HepG2 (cell line): ENCODE measurements at regions not wholly inside any gene's neighbourhood (a gene's known extent, or its start where the extent isn't known, plus 50 kb on each side); places are given as distances from the start of the nearest gene placed in this dataset.

Source experiments
- ELF1 ChIP-seq: sonication (generic); formaldehyde crosslinking; IDR thresholded peaks from 2 replicates; pipeline ENCODE4 v1.4.0; 2020; ENCODE audit warnings: missing genetic modification reagents
- FOXM1 ChIP-seq: sonication (generic); formaldehyde crosslinking; IDR thresholded peaks from 2 replicates; pipeline ENCODE4 v1.5.0; 2020; ENCODE audit warnings: missing genetic modification reagents
- NCOA1 ChIP-seq: sonication (generic); formaldehyde crosslinking; IDR thresholded peaks from 2 replicates; pipeline ENCODE4 v1.9.0; 2021; ENCODE audit warnings: missing genetic modification reagents
- POLR2A ChIP-seq, 2 experiments: IDR thresholded peaks; 2 replicates each; pipeline ENCODE4 v1.6.1; 2011; ENCODE audit warnings: low read depth in 2 of 2, low read length in 2 of 2, mild to moderate bottlenecking in 1 of 2, moderate library complexity in 1 of 2; ENCODE audit not compliant: insufficient read depth in 1 of 2
- RNF2 ChIP-seq: fragments of 450-650 bp; conservative IDR thresholded peaks from 2 replicates; pipeline ENCODE4 v1.6.1; 2016; ENCODE audit warnings: low read depth
- TCF7 ChIP-seq: sonication (generic); IDR thresholded peaks from 2 replicates; pipeline ENCODE4 v1.6.1; 2016; ENCODE audit warnings: antibody characterized with exemption, low read depth
- TF ChIP-seq, protein P1 (sequence below): IDR thresholded peaks from 2 replicates; pipeline ENCODE4 v1.6.1; 2016; ENCODE audit warnings: low read depth, control low read depth

DNA sequence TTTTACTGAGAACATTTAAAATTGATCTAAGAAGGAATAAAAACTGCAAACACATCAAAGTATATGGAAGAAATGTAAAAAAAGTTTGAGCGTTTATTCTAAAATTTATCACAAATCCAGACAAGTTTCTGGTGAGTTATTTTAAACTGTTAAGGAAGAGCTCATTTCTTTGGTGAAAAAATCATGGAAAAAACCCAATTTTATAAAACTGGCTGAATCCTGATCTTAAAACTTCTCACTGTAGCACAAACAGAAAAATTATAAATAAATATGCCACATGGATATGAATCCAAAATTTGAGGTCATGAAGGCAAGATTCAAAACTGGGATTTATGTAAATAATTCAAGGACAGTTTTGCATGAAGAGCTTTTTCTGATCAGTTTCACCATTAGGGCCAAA, 205.1 kb upstream of the RGMA start:
- TF ChIP-seq RNF2 (no peak), FOXM1 (no peak), NCOA1 (CRISPR knock-in tag) (no peak), ELF1 (CRISPR knock-in tag) (no peak), TCF7 (no peak), POLR2A (IDR thresholded peaks at IDR 0.05; ENCODE audit: insufficient read depth in 1 of 2, low read depth in 2 of 2, low read length in 2 of 2) (no peak)
- TF ChIP-seq, protein P1, sequence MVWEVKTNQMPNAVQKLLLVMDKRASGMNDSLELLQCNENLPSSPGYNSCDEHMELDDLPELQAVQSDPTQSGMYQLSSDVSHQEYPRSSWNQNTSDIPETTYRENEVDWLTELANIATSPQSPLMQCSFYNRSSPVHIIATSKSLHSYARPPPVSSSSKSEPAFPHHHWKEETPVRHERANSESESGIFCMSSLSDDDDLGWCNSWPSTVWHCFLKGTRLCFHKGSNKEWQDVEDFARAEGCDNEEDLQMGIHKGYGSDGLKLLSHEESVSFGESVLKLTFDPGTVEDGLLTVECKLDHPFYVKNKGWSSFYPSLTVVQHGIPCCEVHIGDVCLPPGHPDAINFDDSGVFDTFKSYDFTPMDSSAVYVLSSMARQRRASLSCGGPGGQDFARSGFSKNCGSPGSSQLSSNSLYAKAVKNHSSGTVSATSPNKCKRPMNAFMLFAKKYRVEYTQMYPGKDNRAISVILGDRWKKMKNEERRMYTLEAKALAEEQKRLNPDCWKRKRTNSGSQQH (CRISPR knock-in tag) = no peak
